Epidermal melanocyte (primary cell): ENCODE measurements at regions not wholly inside any gene's neighbourhood (a gene's known extent, or its start where the extent isn't known, plus 50 kb on each side); places are given as distances from the start of the nearest gene placed in this dataset.
A peak's percentile ranks its signal among the peaks of the same experiment; 100 is the strongest.

Experiments
- DNase-seq: peaks from one replicate; pipeline ENCODE4 v3.0.0; 2011; ENCODE audit warnings: low spot score; ENCODE audit not compliant: insufficient read length

GRCh38 chr7:106421181-106421762, 136.5 kb upstream of the NAMPT start:
- peak; percentile 62 for DNase-seq

- DNase-seq: no peak
These were observed 136.0 kb upstream of the NAMPT start for GRCh38 chr7:106420736-106421135.

- no peak for DNase-seq
These were observed 135.4 kb upstream of the NAMPT start for GRCh38 chr7:106420210-106420609.

DNA sequence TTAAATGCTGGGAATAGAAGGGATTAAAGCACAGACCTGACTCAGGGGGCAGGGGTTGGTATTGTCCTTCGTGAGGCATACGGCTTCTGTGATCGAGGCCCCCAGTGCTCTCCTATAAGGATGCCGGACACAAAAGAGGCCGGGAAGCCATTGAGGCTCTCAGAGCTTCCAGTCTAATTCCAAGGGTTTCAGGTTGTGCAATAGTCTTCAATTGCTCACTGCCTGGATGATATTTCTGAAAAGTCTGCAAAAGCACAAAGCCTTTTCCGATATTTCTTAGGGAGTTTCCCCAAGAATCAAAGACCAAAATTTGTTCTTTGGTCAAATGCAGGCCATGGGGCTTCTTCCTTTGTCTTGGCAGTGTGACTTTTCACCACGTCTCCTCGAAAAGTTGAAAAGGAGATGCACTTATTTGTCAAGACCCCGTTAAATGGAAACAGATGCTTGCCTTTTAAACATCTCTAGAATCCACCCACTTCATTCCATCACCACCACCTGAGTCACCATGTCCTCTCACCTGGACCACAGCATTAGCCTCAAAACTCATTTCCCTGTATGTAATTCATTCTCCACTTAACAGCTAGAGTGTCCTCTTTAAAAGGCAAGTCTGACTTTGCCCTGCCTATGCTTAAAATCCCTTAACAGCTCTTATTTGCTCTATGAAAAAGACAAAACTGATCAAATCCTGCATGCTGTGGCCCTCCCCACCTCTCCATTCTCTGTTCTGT, 134.8 kb upstream of the NAMPT start:
- no peak for DNase-seq

DNA sequence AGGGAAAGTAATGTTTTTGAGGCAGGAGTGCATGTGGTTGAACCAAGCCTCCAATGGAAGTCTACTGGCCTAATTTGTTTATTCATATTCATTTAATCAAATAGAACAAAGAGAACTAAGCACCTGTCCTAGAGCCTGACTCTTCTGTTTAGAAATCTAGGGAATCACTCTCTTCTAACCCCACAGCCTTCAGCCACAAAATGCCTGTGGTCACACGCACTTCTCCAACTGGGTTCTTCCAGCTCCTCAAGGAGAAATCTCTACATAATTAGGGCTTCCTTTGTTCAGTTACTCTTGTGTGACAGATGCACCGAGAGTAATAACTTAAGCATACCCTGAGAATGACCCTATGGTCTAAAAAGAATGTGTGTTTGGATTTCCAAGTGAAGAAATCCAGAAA, 133.7 kb upstream of the NAMPT start:
- no peak for DNase-seq

DNA sequence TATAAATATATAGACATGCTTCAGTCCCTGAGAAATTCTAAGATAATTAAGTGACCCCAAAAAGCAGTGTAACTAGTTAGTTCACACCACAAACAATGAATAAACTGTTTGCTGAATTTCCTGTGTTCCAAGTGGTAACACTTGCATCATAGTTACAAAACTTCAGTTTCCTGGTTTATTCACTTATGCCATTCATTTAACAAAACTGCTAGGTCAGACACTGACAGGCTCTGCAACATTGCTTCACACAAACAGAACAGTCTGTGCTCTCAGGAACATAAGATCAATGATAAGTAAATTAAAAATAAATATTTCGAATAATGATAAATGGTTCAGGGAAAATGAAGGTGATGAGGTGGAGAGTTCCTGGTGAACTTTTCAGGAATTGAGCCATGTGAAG, 133.3 kb upstream of the NAMPT start:
- DNase-seq: no peak

- DNase-seq: no peak
These were observed 132.6 kb upstream of the NAMPT start for GRCh38 chr7:106417273-106417902.

GRCh38 chr7:106416430-106416829, 131.6 kb upstream of the NAMPT start:
- no peak for DNase-seq

DNA sequence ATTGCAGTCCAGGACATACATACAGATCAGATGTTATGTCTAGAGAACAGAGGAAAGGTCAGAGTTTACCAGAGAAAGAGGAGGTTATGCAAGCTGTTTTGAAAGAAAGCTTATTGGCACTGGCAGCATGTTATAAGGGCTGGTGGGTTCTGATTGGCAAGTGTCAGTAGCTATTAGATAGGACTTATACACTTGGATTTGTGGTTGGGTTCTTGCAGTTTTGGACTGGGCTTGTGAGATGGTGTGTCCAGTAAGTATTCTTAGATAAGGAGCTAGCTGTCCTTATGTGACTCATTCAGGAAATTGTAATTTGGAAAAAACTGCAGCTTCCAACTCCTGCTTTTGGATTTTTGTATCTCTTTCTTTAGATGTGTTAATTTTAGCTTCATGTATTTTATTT, 130.7 kb upstream of the NAMPT start:
- no peak for DNase-seq

GRCh38 chr7:106413446-106413845, 128.7 kb upstream of the NAMPT start:
- DNase-seq: no peak

DNA sequence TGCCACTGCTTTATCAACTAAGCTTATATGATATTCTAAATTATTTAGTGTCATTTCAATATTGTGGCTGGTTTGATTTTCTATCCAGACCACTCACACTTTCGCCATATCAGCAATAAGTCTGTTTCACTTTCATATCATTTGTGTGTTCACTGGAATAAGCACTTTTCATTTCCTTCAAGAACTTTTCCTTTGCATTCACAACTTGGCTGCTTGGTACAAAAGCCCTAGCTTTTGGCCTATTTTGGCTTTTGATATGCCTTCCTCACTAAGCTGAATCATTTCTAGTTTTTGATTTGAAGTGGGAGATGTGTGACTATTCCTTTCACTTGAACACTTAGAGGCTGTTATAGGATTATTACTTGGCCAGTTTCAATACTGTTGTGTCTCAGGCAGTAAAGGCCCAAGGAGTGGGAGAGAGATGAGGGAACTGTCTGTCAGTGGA, 120.9 kb upstream of the NAMPT start:
- DNase-seq: no peak

DNA sequence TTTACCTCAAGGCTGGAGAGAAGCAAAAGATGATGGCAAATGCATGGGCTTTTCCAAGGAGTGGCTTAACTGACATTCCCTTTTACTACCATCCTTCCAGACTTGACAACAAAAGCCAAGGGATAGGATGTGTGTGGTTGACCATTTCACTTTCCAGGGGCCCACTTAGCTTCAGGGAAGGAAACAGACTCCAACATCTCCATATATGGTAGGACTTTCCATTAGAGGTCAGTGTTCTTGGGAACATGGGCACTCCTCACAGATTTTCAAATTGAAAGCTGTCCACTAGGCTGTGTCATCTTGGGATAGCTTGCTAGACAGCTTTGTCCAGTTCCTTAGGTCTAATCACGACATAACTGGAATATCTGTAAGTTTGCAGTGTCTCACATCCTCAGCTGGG, 118.1 kb upstream of the NAMPT start:
- DNase-seq: no peak

GRCh38 chr7:106400923-106401322, 116.1 kb upstream of the NAMPT start:
- DNase-seq: no peak

GRCh38 chr7:106398786-106399185, 114.0 kb upstream of the NAMPT start:
- no peak for DNase-seq

GRCh38 chr7:106397994-106398393, 113.2 kb upstream of the NAMPT start:
- no peak for DNase-seq

GRCh38 chr7:106394526-106394925, 109.7 kb upstream of the NAMPT start:
- DNase-seq: no peak

DNA sequence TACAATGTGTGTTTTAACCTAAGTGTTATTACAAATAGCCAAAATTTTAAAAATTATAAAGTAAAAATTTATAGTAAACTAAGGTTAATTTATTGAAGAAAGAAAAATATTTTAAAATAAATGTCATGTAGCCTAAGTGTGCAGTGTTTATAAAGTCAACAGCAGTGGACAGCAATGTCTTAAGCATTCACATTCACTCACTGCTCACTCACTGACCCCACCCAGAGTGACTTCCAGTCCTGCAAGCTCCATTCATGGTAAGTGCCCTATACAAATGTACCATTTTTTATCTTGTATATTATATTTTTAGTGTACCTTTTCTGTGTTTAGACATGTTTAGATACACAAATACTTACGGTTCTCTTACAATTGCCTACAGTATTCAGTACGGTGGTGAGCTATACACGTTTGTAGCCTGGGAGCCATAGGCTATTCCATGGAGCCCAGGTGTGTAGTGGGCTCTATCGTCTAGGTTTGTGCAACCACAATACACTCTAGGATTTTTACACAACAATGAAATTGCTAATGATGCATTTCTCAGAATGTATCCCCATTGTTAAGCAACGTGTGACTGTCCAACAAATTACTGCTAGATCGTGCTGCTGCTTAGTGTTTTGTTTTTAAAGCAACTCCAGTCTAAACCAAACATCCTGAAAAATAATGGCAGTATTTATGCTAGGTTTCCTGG, 108.9 kb upstream of the NAMPT start:
- no peak for DNase-seq

GRCh38 chr7:106392590-106392989, 107.8 kb upstream of the NAMPT start:
- DNase-seq: no peak

GRCh38 chr7:106392144-106392543, 107.4 kb upstream of the NAMPT start:
- no peak for DNase-seq

GRCh38 chr7:106386958-106387357, 102.2 kb upstream of the NAMPT start:
- no peak for DNase-seq

GRCh38 chr7:106384373-106384772, 99.6 kb upstream of the NAMPT start:
- DNase-seq: no peak

DNA sequence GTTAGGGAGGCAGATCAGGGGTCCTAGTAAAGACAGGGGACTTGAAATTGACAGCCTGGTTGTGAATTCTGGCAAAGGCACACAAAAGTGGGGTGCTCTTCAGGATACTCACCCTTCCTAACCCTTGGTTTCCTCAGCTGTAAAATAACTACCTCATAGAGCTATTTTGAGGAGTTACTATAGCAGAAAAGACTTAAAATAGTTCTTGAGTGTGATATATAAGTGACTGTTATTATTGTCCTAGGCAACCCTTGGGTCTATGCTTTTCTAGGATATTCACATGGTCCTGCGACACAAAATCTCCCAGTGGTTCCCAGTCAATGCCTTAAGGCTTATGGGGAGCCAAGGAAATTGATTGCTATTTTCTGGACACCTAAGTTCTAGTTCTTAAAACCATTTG, 98.1 kb upstream of the NAMPT start:
- no peak for DNase-seq
